ENCODE measurements at regions not wholly inside any gene's neighbourhood (a gene's known extent, or its start where the extent isn't known, plus 50 kb on each side); places are given as distances from the start of the nearest gene placed in this dataset.

GRCh38 chr6:158259136-158259535, 53.1 kb upstream of the TULP4 start:
- Histone ChIP-seq H3K27me3 (ENCODE audit: control insufficient read depth in 3 of 3, insufficient read depth in 3 of 3, low read depth in 1 of 3, low read length in 3 of 3) (no peaks in the 10 kb centered on the region), H3K79me1 (ENCODE audit: low read depth, low read length) (no peaks in the 10 kb centered on the region), H2BK15ac (ENCODE audit: low read length) (no peak overlapping the region), H3K9ac (ENCODE audit: low read depth, low read length, poor library complexity) (no peak overlapping the region), H4K91ac (ENCODE audit: low read depth, low read length, poor library complexity) (no peak overlapping the region), H3K27ac (replicated peaks; ENCODE audit: low read length) (no peak overlapping the region), H2BK5ac (ENCODE audit: low read length) (no peak overlapping the region), H3K9me3 (replicated peaks in 1 of 2; ENCODE audit: control insufficient read depth in 2 of 2, insufficient read depth in 1 of 2, low read depth in 1 of 2, low read length in 2 of 2) (peaks cover 0 to 3% of the 10 kb centered on the region in 2 donors), H3K4me1 (ENCODE audit: control insufficient read depth in 2 of 2, insufficient read depth in 1 of 2, low read depth in 1 of 2, low read length in 2 of 2) (peaks cover 0 to 7% of the 10 kb centered on the region in 2 donors), H2BK12ac (ENCODE audit: low read length) (no peak overlapping the region), H3K4ac (ENCODE audit: low read length) (no peak overlapping the region), H2AFZ (ENCODE audit: low read length) (no peak overlapping the region), H2AK5ac (ENCODE audit: low read depth, low read length) (no peak overlapping the region), H3K4me3 (ENCODE audit: low read length in 2 of 2) (no peak overlapping the region), H3K18ac (ENCODE audit: low read length) (no peak overlapping the region), H2BK120ac (ENCODE audit: low read depth, low read length) (no peak overlapping the region), H3K14ac (ENCODE audit: low read length) (no peak overlapping the region), H3K36me3 (replicated peaks in 1 of 2; ENCODE audit: control insufficient read depth in 2 of 2, insufficient read depth in 2 of 2, low read length in 2 of 2) (peaks cover 4 to 13% of the 10 kb centered on the region in 2 donors), H4K8ac (ENCODE audit: low read depth, low read length) (no peak overlapping the region), H3K4me2 (ENCODE audit: insufficient read depth, low read length, poor library complexity, severe bottlenecking) (no peak overlapping the region), H3K23ac (ENCODE audit: low read depth, low read length, poor library complexity) (no peak overlapping the region)
- DNase-seq (ENCODE audit: low spot score), result no peak
- no CpG with 5 or more reads among the region's 4 CpGs for WGBS, 2 donors (ENCODE audit: extremely low coverage in 2 of 2, insufficient read length in 2 of 2, insufficient replicate concordance in 1 of 2)

- Histone ChIP-seq H3K23ac (ENCODE audit: low read depth, low read length, poor library complexity) (no peak overlapping the region), H3K14ac (ENCODE audit: low read length) (no peak overlapping the region), H3K9me3 (replicated peaks in 1 of 2; ENCODE audit: control insufficient read depth in 2 of 2, insufficient read depth in 1 of 2, low read depth in 1 of 2, low read length in 2 of 2) (peaks cover 0 to 3% of the 10 kb centered on the region in 2 donors), H3K27ac (replicated peaks; ENCODE audit: low read length) (no peak overlapping the region), H2BK120ac (ENCODE audit: low read depth, low read length) (no peak overlapping the region), H3K18ac (ENCODE audit: low read length) (no peak overlapping the region), H3K36me3 (replicated peaks in 1 of 2; ENCODE audit: control insufficient read depth in 2 of 2, insufficient read depth in 2 of 2, low read length in 2 of 2) (peaks cover 4 to 13% of the 10 kb centered on the region in 2 donors), H4K91ac (ENCODE audit: low read depth, low read length, poor library complexity) (no peak overlapping the region), H3K79me1 (ENCODE audit: low read depth, low read length) (no peaks in the 10 kb centered on the region), H4K8ac (ENCODE audit: low read depth, low read length) (no peak overlapping the region), H2BK5ac (ENCODE audit: low read length) (no peak overlapping the region), H3K4me1 (ENCODE audit: control insufficient read depth in 2 of 2, insufficient read depth in 1 of 2, low read depth in 1 of 2, low read length in 2 of 2) (peaks cover 0 to 7% of the 10 kb centered on the region in 2 donors), H3K9ac (ENCODE audit: low read depth, low read length, poor library complexity) (no peak overlapping the region), H3K27me3 (ENCODE audit: control insufficient read depth in 3 of 3, insufficient read depth in 3 of 3, low read depth in 1 of 3, low read length in 3 of 3) (no peaks in the 10 kb centered on the region), H2BK12ac (ENCODE audit: low read length) (no peak overlapping the region), H2BK15ac (ENCODE audit: low read length) (no peak overlapping the region), H3K4ac (ENCODE audit: low read length) (no peak overlapping the region), H3K4me3 (ENCODE audit: low read length in 2 of 2) (no peak overlapping the region), H3K4me2 (ENCODE audit: insufficient read depth, low read length, poor library complexity, severe bottlenecking) (no peak overlapping the region), H2AFZ (ENCODE audit: low read length) (no peak overlapping the region), H2AK5ac (ENCODE audit: low read depth, low read length) (no peak overlapping the region)
- no CpG with 5 or more reads among the region's 3 CpGs for WGBS, 2 donors (ENCODE audit: extremely low coverage in 2 of 2, insufficient read length in 2 of 2, insufficient replicate concordance in 1 of 2)
- no peak for DNase-seq (ENCODE audit: low spot score)
Observed at GRCh38 chr6:158259845-158260244, 52.4 kb upstream of the TULP4 start.

- no peak overlapping the region for H2AFZ ChIP-seq (ENCODE audit: low read length)
- no peaks in the 10 kb centered on the region for H3K27me3 ChIP-seq (ENCODE audit: control insufficient read depth in 3 of 3, insufficient read depth in 3 of 3, low read depth in 1 of 3, low read length in 3 of 3)
- no peak overlapping the region for H2BK120ac ChIP-seq (ENCODE audit: low read depth, low read length)
- no peak overlapping the region for H2AK5ac ChIP-seq (ENCODE audit: low read depth, low read length)
- no peak overlapping the region for H4K91ac ChIP-seq (ENCODE audit: low read depth, low read length, poor library complexity)
- H3K18ac ChIP-seq (ENCODE audit: low read length), result no peak overlapping the region
- no peak overlapping the region for H3K4me2 ChIP-seq (ENCODE audit: insufficient read depth, low read length, poor library complexity, severe bottlenecking)
- H3K9me3 ChIP-seq (replicated peaks in 1 of 2; ENCODE audit: control insufficient read depth in 2 of 2, insufficient read depth in 1 of 2, low read depth in 1 of 2, low read length in 2 of 2), result peaks cover 0 to 8% of the 10 kb centered on the region in 2 donors
- H3K14ac ChIP-seq (ENCODE audit: low read length), result peak overlapping the region; percentile 42
- no peak overlapping the region for H3K9ac ChIP-seq (ENCODE audit: low read depth, low read length, poor library complexity)
- no peak overlapping the region for H3K27ac ChIP-seq (replicated peaks; ENCODE audit: low read length)
- H3K23ac ChIP-seq (ENCODE audit: low read depth, low read length, poor library complexity), result no peak overlapping the region
- H4K8ac ChIP-seq (ENCODE audit: low read depth, low read length), result no peak overlapping the region
- no peak overlapping the region for H2BK12ac ChIP-seq (ENCODE audit: low read length)
- H2BK5ac ChIP-seq (ENCODE audit: low read length), result no peak overlapping the region
- no peaks in the 10 kb centered on the region for H3K79me1 ChIP-seq (ENCODE audit: low read depth, low read length)
- no peak for DNase-seq (ENCODE audit: low spot score)
- peaks cover 0 to 3% of the 10 kb centered on the region in 2 donors for H3K4me1 ChIP-seq (ENCODE audit: control insufficient read depth in 2 of 2, insufficient read depth in 1 of 2, low read depth in 1 of 2, low read length in 2 of 2)
- no peak overlapping the region for H3K4ac ChIP-seq (ENCODE audit: low read length)
- no peak overlapping the region for H2BK15ac ChIP-seq (ENCODE audit: low read length)
- WGBS, 2 donors (ENCODE audit: extremely low coverage in 2 of 2, insufficient read length in 2 of 2, insufficient replicate concordance in 1 of 2), result no CpG with 5 or more reads among the region's 7 CpGs
- no peak overlapping the region for H3K4me3 ChIP-seq (ENCODE audit: low read length in 2 of 2)
- H3K36me3 ChIP-seq (replicated peaks in 1 of 2; ENCODE audit: control insufficient read depth in 2 of 2, insufficient read depth in 2 of 2, low read length in 2 of 2), result peaks cover 4 to 21% of the 10 kb centered on the region in 2 donors
Observed at GRCh38 chr6:158262082-158262481, 50.2 kb upstream of the TULP4 start.

All from neuronal stem cell (in vitro differentiated cells).